Esophagus mucosa (tissue), 1 donor: ENCODE measurements at regions not wholly inside any gene's neighbourhood (a gene's known extent, or its start where the extent isn't known, plus 50 kb on each side); places are given as distances from the start of the nearest gene placed in this dataset.
"Not testable (repeated sequence)": the region's sequence is repeated elsewhere in the genome, so short reads cannot be mapped to it uniquely, and the experiment has no call there.

Source experiments
- ATAC-seq: fragments of 200-7000 bp; cut with Tn5 transposase; one replicate; pipeline ENCODE4 v1.9.1; 2020
- donor health status: DM: yes; HTN: yes; CAD: no.

DNA sequence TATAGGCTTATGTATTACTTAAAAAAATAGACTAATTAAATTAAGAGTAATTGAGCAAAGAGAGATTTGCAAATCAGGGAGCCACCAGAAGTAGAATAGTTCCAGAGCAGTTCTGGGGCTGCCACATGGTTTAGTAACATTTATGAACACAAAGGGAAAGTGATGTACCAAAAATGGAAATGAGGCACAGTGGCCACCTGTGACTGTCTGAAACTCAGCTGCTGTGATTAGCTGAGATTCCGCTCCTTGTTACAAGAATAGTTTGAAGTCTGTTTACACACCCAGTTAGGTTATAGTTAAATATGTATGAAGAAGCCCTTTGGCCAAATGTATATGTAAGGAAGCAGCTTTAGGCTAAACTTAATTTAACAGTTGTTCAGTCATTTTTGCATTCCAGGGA is 901.5 kb upstream of the CHORDC1 start:
- ATAC-seq = no peak

DNA sequence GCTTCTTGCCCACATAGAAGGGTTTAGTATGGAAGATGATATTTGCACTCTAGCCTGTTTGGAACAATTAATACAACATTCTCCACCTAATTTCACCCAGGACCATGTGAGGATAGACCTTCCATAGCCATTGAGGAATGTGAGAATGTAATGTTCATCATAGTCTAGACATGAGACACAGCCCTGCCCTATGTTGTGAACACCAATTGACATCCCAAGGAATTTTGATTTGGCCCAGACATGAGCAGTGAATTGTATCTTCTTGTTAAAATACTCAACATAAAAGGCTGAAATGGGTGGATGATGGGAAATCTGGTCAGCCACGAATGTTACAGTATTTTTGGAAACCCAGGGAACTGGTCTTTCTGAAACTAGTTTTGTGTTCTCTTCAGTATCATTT is 892.3 kb upstream of the CHORDC1 start:
- ATAC-seq = no peak

DNA sequence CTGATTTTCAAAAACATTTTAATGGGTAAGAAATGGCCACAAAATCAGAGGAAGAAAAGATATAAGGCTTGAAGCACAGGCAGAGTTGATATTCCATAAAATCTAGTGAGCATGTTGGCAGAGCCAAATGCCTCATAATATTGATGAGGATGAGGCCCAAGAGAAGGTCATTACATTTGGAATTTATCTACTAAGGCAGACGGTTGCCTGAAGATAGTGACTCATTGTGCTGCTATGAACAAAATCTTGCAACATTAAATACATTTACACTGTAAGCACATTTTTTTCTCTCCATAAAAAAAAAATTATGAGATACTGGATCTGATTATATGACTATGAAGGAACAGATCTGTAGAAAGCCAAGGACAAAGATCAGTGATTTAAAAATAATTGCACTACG is 881.4 kb upstream of the CHORDC1 start:
- ATAC-seq = no peak

DNA sequence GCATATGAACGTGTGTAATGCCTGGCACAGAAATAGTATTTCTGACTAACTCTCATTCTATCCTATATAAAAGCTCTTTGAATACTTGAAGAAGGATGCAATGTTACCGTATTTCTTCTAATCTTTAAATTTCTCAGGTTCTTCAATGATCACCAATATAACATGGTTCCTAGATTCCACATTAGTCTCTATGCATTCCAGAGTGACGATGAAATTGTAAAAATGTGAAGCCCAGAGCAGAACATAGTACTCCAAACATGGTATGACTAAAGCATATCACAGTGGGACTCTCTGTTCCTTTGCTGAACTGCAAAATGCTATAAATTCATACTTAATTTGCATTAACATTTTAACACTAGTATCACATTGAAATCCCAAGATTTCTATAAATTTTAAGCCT is 877.6 kb upstream of the CHORDC1 start:
- ATAC-seq = no peak

DNA sequence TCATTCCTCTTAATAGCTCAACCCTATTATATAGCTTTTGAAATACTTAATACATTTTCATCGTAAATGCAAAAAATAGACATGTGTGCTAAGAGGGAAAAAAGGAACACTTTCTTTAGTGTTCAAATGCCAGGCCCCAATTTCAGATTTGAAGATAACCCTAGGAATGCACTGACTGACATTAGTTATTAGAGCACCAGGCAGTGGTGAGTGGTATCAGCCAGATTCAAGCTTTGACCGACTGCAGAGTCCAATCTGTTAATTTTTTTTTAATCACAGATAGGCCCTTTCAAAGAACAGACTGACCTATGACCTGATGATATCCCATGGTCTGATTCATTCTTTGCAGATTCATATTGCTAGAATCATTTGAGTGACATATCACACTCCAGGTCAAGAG is 874.2 kb upstream of the CHORDC1 start:
- no peak for ATAC-seq

DNA sequence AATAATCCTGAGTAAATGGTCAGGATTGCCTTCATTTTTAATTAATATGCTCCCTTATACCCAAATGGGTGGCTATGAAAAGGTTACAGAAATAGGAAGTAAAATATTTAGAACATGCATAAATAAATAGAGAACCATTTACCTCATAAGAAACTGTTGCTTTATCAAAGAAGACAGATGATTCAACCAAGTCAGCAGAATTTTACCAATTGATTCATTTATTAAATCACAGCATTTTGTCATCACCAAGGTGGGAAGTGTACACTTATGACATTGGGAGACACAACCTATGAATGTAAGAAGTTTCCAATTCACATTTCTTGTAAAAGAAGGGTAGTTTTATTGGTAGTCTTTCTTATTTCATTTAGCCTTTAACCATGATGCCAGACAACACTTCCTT is 870.3 kb upstream of the CHORDC1 start:
- no peak for ATAC-seq

DNA sequence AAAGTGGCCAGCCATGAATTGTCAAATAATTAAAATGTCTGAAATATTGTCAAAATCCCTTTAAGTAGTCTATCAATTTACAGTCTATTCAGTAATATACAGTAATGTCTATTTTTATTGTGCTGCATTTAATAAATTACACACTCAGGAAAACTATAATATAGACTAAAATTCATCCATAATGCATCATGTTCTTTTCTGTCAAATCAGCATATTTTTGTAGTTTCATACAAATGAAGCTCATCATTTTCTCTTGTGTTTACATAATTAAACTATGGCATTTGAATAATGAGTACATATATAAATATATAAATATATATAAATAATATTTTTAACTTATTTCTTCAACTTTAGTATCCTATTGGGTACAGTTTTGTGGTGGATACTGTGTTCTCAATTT is 868.7 kb upstream of the CHORDC1 start:
- ATAC-seq = no peak

DNA sequence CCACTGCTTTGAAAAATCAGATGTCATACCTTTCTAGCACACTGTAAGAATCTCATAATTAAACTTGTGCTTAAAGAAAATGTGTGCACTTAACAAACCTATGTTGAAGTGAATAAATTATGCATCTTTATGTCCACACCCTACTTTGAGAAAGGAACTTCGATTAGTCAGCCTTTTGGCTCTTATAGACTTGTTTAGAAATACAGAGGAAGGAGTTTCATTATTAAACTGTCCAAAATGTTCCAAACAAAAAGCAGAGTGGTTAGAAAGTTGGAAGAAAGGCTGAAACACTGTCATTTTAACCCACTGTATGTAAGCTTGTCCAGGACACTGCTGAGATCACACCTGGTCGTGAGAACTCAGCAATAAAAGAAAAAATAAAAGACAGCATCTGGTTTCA is 863.2 kb upstream of the CHORDC1 start:
- no peak for ATAC-seq

DNA sequence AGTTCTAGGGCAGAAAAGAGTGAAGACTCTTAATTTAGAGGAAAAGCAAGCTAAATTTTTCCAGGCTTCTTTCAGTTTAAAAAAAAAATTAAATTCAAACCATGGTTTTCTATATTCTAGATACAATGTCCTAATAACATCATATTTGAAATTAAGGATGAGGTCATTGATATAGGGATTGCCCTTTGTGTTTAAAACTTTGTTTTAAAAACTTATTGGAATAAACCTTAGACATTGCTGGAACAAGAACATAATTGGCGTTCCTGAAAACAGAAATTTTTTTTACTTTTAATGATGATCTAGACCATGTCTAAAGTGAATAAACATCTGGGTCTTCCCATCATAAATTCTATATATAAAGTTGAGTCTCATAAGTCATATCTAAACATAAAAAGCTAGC is 859.4 kb upstream of the CHORDC1 start:
- no peak for ATAC-seq

DNA sequence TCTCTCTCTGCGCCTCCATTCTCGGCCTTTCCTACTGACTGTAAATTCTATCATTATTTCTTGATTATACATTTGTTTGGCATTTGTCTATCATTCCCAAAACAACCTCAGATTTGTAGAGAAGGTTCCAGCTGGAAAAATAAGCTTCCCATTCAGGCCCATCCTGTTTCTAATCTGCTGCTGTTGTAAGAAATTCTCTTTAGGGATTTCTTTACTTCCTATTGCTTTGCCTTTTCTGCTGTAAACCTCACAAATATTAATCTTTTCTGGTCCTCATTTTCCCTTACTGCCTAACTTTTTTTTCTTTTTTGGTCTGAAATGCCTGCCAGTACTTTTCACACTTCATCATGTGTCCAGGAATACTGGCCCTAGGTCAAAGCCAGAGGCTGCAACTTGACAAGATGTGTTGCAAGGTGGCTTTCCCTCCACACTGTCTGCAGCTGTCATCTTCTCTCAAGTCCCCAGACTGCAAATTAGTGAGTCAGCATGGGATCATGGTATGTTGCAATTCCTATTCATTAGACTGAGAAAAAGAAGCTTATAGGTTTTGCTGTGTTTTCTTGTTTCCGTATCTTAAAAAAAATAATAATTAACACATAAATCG is 858.7 kb upstream of the CHORDC1 start:
- ATAC-seq = no peak

DNA sequence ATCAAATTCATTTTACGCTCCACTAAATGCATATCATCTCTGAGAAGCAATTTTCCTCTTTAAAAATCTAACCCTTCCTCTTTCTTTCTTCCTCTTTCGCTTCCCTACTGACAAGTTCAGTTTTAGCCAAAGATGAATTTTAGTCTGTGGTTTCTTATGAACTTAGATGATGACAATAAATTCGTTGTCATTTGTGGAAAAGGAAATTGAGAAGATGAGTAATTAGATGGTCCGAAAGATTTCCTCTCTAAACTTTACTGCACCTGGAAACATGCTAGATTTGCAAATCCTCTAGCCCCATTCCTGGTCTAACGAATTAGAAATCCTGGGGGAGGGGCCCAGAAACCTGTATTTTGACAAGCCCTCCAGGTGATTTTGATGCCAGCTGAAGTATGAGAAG is 855.4 kb upstream of the CHORDC1 start:
- no peak for ATAC-seq

DNA sequence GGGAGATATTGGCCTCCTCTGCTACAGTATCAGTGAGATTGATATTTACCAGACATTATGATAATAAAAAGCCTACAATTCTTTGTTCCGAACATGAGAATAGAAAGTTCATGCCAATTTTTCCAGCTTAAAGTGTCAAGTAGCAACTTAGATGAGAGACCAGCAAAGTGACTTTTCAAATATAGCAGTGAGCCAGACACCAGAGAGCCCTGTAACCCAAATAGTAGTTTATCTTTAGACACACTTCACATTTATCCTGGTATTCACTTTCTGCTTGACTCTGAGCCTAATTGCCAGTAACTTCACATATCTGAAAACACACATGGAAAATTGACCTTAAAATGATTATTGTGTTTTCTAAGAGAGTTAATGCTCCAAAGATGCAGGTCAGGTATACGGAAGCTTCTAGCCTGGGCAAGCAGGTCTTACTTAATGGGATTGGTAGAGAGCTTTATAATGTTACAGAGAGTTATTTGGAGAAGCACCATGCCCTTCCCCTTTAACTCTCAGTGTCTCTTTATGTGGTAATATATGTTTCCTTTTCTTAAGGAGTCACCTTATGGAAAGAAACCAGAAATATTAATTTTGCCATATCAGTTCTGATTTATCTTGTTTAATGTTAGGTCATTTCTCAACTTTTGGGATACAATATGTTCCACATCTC is 852.3 kb upstream of the CHORDC1 start:
- no peak for ATAC-seq

DNA sequence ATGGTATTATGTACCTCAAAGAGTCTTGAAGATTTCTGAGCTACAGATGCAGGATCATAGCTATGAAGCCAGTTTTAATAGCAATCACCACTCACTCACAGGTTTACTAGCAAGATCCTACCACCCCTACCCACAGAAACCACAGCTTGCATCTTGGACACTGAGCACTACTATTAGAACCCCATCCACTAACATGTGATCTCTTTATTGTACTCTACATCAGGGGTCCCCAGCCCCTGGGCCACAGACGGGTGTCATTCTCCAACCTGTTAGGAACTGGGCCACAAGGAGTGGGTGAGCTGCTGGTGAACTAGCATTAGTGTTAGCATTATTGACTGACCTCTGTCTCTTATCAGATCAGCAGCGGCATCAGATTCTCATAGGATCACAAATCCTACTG is 844.8 kb upstream of the CHORDC1 start:
- no peak for ATAC-seq

DNA sequence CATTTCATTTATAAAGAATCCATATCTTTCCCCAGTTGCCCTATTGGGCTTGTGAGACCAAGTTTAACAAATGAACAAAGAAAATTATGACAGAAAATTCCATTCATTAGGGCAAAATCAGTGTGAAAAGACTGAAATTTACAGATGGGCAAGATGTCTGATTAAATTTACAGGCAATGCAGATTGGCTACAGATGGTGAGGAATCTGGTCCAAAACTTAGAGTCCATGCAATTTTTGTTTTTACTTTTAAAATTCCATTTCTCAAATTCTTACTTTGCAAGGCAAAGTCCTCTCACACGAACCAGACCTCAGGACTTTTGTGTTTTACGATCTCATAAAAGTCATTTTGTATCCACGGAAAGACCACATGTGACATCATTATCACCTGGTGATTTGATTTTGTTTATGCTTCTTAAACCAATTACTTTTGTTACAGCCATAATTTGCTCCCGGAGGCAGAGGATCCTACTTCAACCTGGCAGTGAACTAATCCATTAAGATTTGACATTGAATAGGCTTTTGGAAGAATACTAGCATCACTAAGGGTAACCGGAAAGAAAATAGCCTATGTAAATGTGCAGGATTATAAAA is 843.7 kb upstream of the CHORDC1 start:
- no peak for ATAC-seq

DNA sequence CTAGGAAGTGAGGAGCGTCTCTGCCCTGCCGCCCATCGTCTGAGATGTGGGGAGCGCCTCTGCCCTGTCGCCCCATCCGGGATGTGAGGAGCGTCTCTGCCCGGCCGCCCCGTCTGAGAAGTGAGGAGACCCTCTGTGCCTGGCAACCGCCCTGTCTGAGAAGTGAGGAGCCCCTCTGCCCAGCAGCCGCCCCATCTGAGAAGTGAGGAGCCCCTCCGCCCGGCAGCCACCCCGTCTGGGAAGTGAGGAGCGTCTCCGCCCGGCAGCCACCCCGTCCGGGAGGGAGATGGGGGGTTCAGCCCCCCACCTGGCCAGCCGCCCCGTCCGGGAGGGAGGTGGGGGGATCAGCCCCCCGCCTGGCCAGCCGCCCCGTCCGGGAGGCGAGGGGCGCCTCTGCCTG is 840.5 kb upstream of the CHORDC1 start:
- not testable (repeated sequence) for ATAC-seq

DNA sequence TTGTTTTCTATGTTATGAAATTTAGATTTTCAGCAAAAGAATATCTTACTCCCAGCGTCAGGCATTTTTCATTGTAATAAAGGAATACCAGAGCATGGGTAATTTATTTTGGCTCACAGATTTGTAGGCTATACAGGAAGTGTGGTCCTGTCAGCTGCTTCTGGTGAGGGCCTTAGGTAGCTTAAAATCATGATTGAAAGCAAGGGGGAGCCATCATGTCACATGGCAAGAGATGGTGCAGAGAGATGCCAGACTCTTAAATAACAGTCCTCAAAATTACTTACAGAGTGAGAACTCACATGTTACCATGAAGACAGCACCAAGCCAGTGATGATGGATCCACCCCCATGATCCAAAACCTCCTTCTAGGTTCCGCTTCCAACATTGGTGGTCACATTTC is 825.0 kb upstream of the CHORDC1 start:
- no peak for ATAC-seq

DNA sequence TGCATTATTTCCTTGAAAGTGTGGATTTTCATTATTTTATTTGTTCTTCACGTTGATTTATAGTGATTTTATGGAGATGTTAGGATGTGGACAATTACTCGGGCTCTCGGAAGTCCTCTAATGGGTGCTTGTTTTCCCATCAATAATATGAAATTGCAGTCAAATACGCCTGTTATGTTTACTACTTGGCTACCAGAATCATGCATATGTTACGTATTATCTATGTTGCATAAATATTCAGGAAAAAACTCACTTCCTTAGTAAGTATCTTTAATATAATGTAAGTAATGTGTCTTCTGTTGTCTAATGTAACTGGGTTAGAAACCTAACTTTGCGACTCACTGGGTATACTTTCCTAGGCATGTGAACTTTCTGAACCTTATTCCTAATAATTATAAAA is 823.4 kb upstream of the CHORDC1 start:
- ATAC-seq = no peak

DNA sequence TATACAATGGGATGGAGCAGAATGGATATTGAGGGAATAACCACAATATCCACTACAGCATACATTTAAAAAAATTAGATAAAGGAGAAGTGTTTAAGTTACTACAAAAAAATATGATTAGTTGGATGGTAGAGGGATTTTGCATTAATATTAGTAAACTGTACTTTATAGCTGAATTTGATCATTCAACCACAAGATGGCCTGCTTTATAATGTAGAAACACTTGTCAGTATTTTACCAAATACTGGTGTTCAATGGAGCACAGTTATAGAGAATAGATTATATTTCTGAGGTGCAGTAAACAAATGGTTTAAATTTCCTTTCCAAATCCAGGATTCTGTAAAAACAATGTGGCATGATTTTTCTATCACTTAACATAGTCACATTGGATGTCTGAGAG is 818.8 kb upstream of the CHORDC1 start:
- ATAC-seq = no peak

DNA sequence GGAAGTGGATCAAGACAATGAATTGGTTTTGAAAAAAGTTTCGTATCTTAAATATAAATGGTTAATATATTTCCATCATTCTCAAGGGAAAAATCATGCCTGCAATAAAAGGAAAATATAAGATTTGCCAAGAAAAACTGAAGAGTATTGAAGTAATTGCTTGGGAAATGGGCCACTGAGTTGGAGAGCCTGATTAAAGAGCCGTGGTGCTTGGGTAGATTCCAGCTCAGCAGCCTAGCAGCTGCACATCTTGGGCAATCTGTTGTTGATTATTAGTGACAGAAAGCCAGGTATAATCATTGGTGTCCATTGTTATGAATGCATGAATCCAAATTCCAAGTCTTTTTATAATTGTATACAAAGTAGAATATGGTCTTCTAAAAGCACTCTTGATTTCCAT is 800.9 kb upstream of the CHORDC1 start:
- ATAC-seq = no peak

DNA sequence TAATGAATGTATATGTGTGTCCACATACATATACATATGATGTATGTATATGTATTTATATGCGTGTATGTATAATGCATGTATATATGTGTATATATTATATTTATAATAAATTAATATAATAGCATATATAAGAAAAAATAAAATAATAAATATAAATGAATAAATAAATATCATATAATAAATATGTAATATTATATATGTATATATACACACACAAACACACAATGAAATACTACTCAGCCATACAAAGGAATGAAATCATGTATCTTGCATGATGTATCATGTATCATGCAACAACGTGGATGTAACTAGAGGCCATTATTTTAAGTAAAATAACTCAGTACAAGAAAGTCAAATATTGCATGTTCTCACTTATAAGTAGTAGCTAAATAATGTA is 788.7 kb upstream of the CHORDC1 start:
- ATAC-seq = no peak

DNA sequence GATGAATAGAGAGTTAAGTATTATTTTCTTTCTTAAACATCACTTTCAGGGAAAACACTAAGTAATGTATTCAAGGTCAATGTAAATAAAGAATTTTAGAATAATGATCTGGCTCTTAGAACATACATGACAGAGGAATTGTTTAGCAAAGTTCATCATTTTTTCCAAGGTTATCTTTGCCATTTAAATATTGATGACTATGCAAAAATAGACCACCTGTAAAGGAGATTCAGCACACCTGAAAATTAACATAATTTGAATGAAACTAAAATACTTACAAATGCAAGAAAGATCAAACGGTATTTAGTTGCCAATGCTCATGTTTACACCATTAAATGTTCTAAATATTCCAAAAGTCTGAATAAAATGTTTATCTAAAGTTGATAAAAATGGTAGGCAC is 782.6 kb upstream of the CHORDC1 start:
- no peak for ATAC-seq

DNA sequence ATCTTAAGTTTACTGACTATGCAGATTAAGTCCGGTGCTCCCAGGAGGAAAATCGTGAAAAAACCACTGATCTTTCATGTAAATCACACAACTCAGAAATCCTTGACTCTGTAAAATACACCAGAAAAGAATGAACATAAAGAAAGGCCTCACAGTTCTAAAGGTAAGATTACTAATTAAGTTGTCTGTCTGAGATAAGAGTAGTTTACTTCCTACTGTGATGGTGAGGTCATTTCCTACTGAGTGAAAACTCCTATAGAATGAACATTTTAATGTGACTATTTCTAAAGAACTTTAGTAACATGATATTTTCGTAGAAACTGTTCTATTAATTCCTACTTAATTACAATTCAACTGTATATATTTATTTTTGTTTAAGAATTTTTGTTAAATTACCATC is 774.4 kb upstream of the CHORDC1 start:
- no peak for ATAC-seq

DNA sequence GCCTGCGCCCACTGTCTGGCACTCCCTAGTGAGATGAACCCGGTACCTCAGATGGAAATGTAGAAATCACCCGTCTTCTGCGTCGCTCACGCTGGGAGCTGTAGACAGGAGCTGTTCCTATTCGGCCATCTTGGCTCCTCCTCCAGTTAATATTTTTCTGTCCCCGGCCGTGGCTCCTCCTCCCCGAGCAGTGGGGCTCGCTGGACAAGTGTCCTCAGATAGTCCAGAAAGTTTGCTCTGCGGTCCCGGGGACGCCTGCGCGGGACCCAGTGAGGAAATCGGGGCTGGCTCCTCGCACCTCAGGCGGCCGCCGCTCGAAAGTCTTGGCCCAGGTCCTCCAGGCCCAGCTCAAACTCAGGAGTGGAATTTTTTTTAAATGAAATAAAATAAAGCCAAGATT is 749.3 kb upstream of the CHORDC1 start:
- ATAC-seq = not testable (repeated sequence)

DNA sequence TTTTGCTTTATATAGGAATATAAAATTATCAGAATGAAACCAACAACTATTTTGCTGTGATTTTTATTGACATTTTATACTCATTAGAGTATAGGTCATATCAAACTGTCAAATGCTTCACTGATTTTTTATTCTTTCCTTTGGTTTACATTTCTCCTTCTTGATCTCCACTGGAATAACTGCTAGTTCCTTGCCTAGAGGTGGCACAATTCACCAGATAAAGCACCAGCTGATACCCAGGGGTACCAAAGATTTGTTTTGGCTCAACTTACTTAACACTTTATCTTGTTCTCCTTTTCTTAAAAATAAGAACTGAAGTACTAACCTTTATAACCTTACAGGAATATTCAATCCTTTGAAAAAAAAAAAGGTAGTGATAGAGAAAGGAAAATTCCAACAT is 725.1 kb upstream of the CHORDC1 start:
- ATAC-seq = no peak

DNA sequence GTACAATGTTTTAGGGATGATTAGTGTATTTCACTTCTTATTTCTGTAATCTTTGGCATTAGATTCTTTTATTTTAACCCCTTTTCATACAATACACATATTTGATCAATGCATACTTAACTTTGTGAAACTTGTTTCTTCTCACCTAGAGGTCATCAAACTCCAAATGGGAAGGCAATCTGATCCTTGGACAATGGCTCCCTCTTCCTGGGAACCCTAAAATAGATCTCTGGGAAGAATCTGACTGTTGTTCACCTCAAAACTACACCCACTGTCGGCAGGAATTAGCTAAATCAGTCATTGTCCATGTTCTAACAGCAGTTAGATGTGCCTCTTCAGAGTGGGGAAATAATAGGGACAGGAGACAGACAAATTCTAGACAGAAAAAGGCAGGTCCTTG is 707.4 kb upstream of the CHORDC1 start:
- no peak for ATAC-seq
